ENCODE measurements at regions not wholly inside any gene's neighbourhood (a gene's known extent, or its start where the extent isn't known, plus 50 kb on each side); places are given as distances from the start of the nearest gene placed in this dataset.

DNA sequence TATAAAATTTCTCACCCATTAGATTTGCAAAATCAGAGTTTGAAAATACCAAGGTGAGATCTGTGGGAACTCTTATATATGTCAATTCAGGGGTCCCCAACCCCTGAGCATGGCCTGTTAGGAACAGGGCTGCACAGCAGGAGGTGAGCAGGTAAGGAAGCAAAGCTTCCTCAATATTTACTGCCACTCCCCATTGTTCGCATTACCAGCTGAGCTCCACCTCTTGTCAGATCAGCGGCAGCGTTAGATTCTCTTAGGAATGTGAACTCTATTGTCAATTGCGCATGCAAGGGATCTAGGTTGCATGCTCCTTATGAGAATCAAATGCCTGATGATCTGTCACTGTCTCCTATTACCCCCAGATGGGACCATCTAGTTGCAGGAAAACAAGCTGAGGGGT is 376.6 kb downstream of the LMO4 start:
- Mint-ChIP-seq H3K4me3 (no peak overlapping the region), H3K27me3 (ENCODE audit: low read depth, poor library complexity) (no peaks in the 10 kb centered on the region), H3K36me3 (ENCODE audit: low read depth) (peaks cover 18% of the 10 kb centered on the region), H3K4me1 (peaks cover 7% of the 10 kb centered on the region), H3K9me3 (peaks cover 40% of the 10 kb centered on the region), H3K27ac (no peak overlapping the region)
- DNase-seq: no peak
- TF ChIP-seq, protein P1, sequence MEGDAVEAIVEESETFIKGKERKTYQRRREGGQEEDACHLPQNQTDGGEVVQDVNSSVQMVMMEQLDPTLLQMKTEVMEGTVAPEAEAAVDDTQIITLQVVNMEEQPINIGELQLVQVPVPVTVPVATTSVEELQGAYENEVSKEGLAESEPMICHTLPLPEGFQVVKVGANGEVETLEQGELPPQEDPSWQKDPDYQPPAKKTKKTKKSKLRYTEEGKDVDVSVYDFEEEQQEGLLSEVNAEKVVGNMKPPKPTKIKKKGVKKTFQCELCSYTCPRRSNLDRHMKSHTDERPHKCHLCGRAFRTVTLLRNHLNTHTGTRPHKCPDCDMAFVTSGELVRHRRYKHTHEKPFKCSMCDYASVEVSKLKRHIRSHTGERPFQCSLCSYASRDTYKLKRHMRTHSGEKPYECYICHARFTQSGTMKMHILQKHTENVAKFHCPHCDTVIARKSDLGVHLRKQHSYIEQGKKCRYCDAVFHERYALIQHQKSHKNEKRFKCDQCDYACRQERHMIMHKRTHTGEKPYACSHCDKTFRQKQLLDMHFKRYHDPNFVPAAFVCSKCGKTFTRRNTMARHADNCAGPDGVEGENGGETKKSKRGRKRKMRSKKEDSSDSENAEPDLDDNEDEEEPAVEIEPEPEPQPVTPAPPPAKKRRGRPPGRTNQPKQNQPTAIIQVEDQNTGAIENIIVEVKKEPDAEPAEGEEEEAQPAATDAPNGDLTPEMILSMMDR (IDR thresholded peaks at IDR 0.05): no peak

DNA sequence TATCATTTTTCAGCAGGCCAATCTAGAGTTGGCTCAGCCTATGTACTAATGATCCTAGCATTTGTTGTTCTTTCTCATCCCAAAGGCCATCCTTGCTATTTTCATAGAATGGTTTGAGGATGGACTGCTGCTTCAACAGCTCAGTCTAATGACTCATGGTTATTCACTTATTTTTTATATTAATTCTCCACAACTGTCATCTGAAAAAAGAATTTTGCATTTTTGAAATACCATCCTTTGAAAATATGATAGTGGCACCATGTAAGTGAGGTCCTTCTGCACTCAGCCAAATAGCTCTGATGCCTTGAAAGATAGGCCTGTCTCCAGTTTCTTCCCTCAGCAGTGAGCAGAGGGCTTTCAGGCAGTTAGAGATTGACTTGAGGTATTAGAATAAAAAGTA is 377.5 kb downstream of the LMO4 start:
- no peak overlapping the region for H3K27ac Mint-ChIP-seq
- H3K27me3 Mint-ChIP-seq (ENCODE audit: low read depth, poor library complexity): no peaks in the 10 kb centered on the region
- TF ChIP-seq, protein P1 (IDR thresholded peaks at IDR 0.05): no peak
- H3K4me1 Mint-ChIP-seq: peaks cover 7% of the 10 kb centered on the region
- peaks cover 14% of the 10 kb centered on the region for H3K36me3 Mint-ChIP-seq (ENCODE audit: low read depth)
- DNase-seq: no peak
- peaks cover 30% of the 10 kb centered on the region for H3K9me3 Mint-ChIP-seq
- no peak overlapping the region for H3K4me3 Mint-ChIP-seq

DNA sequence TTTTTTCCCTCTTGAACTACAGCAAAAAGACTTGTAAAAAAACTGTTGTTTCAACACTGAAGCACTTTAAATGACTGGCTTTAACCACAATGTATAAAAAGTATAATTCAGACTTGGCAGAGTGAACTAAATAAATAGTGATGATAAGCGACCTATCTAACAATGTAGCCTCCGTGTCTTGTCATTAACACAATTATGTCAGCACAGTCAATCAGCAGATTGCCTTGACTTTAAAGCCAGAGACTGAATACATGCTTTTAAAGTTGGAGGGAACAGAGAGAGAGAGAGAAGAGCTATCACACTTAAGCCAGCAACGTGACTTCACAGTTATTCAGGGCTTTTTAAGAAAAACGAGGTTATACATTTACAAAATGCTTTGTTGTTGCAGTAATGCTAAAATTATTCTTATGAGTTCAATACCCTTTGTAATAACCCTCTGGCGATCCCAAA is 378.1 kb downstream of the LMO4 start:
- Mint-ChIP-seq H3K4me3 (no peak overlapping the region), H3K27me3 (ENCODE audit: low read depth, poor library complexity) (no peaks in the 10 kb centered on the region), H3K9me3 (peaks cover 28% of the 10 kb centered on the region), H3K27ac (peak overlapping the region; percentile 87), H3K36me3 (ENCODE audit: low read depth) (peaks cover 11% of the 10 kb centered on the region), H3K4me1 (peaks cover 9% of the 10 kb centered on the region)
- DNase-seq: no peak
- TF ChIP-seq, protein P1 (IDR thresholded peaks at IDR 0.05): no peak

DNA sequence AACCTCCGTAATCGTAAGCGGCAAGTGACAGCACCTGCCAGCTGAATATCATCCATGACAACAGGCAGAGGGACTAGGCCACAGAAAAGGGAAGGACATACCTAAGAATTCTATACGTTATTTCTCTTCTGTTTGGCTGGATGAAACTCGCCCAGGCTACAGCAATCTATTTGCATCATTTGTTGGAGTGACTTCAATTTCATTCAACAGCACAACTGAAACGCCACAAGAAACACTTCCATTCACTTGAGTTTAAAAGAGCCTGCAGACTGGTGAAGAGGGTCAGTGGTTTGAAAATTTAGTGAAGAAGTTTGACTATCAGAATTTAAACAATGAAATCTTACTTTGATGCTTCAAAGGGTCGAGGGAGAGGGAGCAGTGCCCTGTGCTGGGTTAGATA is 378.7 kb downstream of the LMO4 start:
- Mint-ChIP-seq H3K27me3 (ENCODE audit: low read depth, poor library complexity) (no peaks in the 10 kb centered on the region), H3K4me3 (no peak overlapping the region), H3K4me1 (peaks cover 15% of the 10 kb centered on the region), H3K9me3 (peaks cover 22% of the 10 kb centered on the region), H3K27ac (no peak overlapping the region), H3K36me3 (ENCODE audit: low read depth) (peaks cover 8% of the 10 kb centered on the region)
- TF ChIP-seq, protein P1 (IDR thresholded peaks at IDR 0.05): no peak
- no peak for DNase-seq

DNA sequence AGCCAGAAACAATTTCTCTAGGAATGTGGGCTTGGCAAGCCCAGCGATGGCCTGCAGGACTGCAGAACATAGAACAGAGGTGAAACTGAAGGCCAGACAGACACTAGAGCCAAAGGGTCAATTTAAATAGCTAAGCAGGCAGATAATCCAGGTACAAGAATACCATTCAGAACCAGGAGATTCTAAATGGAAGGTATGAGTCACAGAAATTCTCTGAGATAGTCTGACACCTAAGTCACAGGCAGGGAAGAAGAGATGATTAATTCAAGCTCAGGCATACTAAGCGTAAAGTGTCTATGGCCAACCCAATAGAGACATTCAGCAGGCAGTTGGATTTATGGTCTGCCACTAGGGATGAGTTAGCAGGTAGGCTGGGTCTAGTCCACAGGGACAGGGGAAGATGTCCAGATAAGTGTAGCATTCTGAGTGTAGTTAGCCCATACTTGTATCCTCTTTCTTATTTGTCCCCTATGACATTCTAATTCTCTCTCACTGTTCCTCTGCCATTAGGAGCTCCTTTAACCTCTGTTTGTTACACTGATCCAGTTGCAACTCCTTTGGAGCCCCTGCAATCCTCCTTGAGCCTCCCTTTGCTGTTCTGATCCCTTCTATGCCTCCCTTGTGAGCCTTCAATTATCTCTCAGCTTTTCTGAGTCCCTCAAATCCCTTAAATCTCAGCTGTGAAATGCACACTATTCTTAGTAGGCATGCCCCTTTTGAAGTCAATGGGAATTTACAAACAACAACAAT is 383.8 kb downstream of the LMO4 start:
- H3K9me3 Mint-ChIP-seq: no peaks in the 10 kb centered on the region
- no peaks in the 10 kb centered on the region for H3K36me3 Mint-ChIP-seq (ENCODE audit: low read depth)
- TF ChIP-seq, protein P1 (IDR thresholded peaks at IDR 0.05): no peak
- H3K4me3 Mint-ChIP-seq: no peak overlapping the region
- peak overlapping the region; percentile 3 for H3K27ac Mint-ChIP-seq
- H3K27me3 Mint-ChIP-seq (ENCODE audit: low read depth, poor library complexity): no peaks in the 10 kb centered on the region
- DNase-seq: no peak
- peaks cover 21% of the 10 kb centered on the region for H3K4me1 Mint-ChIP-seq

DNA sequence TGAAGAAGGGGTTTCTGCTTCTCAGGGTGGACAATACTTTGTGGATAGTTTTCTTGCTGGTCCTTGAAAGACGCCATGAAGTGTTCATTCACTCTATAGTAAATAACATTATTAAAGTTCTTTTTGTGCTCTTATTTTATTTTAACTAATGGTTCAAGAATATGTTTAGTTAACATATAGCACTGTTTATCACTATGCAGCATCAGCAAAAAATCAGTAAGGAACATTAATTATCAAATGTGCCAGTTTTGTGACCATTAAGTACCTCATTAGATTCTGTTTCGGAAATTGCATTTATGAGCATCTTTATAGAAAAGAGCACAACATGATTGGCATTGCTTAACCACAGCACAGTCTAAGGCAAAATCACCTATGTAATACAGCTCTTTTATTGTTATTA is 385.6 kb downstream of the LMO4 start:
- Mint-ChIP-seq H3K27ac (no peak overlapping the region), H3K4me3 (no peak overlapping the region), H3K9me3 (no peaks in the 10 kb centered on the region), H3K4me1 (peaks cover 35% of the 10 kb centered on the region), H3K36me3 (ENCODE audit: low read depth) (no peaks in the 10 kb centered on the region), H3K27me3 (ENCODE audit: low read depth, poor library complexity) (no peaks in the 10 kb centered on the region)
- TF ChIP-seq, protein P1 (IDR thresholded peaks at IDR 0.05): no peak
- no peak for DNase-seq
